D721Med (cell line): ENCODE measurements at regions not wholly inside any gene's neighbourhood (a gene's known extent, or its start where the extent isn't known, plus 50 kb on each side); places are given as distances from the start of the nearest gene placed in this dataset.

Experiments
- DNase-seq: peaks from one replicate; pipeline ENCODE4 v3.0.0; 2011; ENCODE audit warnings: low spot score; ENCODE audit not compliant: insufficient read length
- FAIRE-seq: peaks from 2 replicates; lab custom pipeline; 2011; peaks lifted over from hg19 to GRCh38; lab: Jason Lieb, UNC
- CTCF ChIP-seq: IDR thresholded peaks from 2 replicates; pipeline ENCODE4 v1.5.1; 2012; ENCODE audit warnings: mild to moderate bottlenecking, control low read depth; ENCODE audit not compliant: insufficient read depth; ENCODE audit errors: missing control alignments

- FAIRE-seq (no peak), DNase-seq (no peak)
- TF ChIP-seq CTCF = no peak
Measured at GRCh38 chr1:234734412-234734835, 124.4 kb upstream of the IRF2BP2 start.

GRCh38 chr1:234733427-234733826 is 123.4 kb upstream of the IRF2BP2 start:
- DNase-seq (no peak), FAIRE-seq (no peak)
- no peak for TF ChIP-seq CTCF

GRCh38 chr1:234732671-234733390 is 122.9 kb upstream of the IRF2BP2 start:
- TF ChIP-seq CTCF = no peak
- FAIRE-seq (no peak), DNase-seq (no peak)

GRCh38 chr1:234732260-234732659 is 122.3 kb upstream of the IRF2BP2 start:
- no peak for FAIRE-seq
- no peak for DNase-seq
- TF ChIP-seq CTCF = no peak

GRCh38 chr1:234731569-234732085 is 121.6 kb upstream of the IRF2BP2 start:
- no peak for TF ChIP-seq CTCF
- FAIRE-seq = no peak

GRCh38 chr1:234730770-234731568 is 121.0 kb upstream of the IRF2BP2 start:
- TF ChIP-seq CTCF = no peak
- FAIRE-seq (no peak), DNase-seq (no peak)

More at GRCh38 chr1:234731569-234732085, 121.6 kb upstream of the IRF2BP2 start:
- no peak for DNase-seq
